SK-N-SH (cell line): ENCODE measurements at regions not wholly inside any gene's neighbourhood (a gene's known extent, or its start where the extent isn't known, plus 50 kb on each side); places are given as distances from the start of the nearest gene placed in this dataset.

Experiments
- CTCF ChIA-PET: fragments of 300-600, 350-600 bp; formaldehyde crosslinking; extraction: SDS; loops from one replicate; lab custom pipeline; 2021; lab: Yijun Ruan, JAX
- POLR2A ChIA-PET: fragments of 350-600 bp; sonication (Branson Sonifier 250); formaldehyde crosslinking; extraction: SDS; loops from one replicate; lab custom pipeline; 2020; ENCODE audit warnings: antibody characterized with exemption, inconsistent platforms; lab: Yijun Ruan, JAX
- DNase-seq: peaks from one replicate; pipeline ENCODE4 v3.0.0; 2012
- H2AFZ ChIP-seq: fragments of 200-600 bp; sonication (generic); 2 replicates; pipeline ENCODE4 v1.8.1; 2016; ENCODE audit warnings: antibody characterized with exemption, mild to moderate bottlenecking, low read depth
- H3F3A ChIP-seq: fragments of 200-600 bp; sonication (generic); replicated peaks from 2 replicates; pipeline ENCODE3; 2016; ENCODE audit warnings: antibody characterized with exemption, mild to moderate bottlenecking; ENCODE audit not compliant: insufficient read depth
- H3K27ac ChIP-seq, 2 experiments: fragments of 200-500 bp in 1 of 2; fragments of 200-600 bp in 1 of 2; sonication (Bioruptor generic) in 1 of 2; sonication (generic), shearing (Covaris generic) in 1 of 2; 2 replicates each; pipeline versions ENCODE4 v1.5.1 to v1.6.1; 2014 to 2016; ENCODE audit warnings: low read depth in 2 of 2, inconsistent platforms in 1 of 2, low read length in 1 of 2, mild to moderate bottlenecking in 1 of 2, mixed read lengths in 1 of 2
- H3K27me3 ChIP-seq: fragments of 200-600 bp; sonication (generic), shearing (Covaris generic); 2 replicates; pipeline ENCODE4 v1.6.1; 2016; ENCODE audit warnings: mixed run types; ENCODE audit not compliant: insufficient read depth
- H3K36me3 ChIP-seq, 2 experiments: fragments of 200-500 bp in 1 of 2; fragments of 200-600 bp in 1 of 2; sonication (Bioruptor generic) in 1 of 2; sonication (generic) in 1 of 2; replicated peaks in 1 of 2; 2 replicates each; pipeline versions ENCODE3 to v1.5.1; 2014 to 2016; ENCODE audit warnings: low read length in 1 of 2, mild to moderate bottlenecking in 1 of 2; ENCODE audit not compliant: insufficient read depth in 2 of 2, control insufficient read depth in 1 of 2
- H3K4me1 ChIP-seq, 2 experiments: fragments of 200-500 bp in 1 of 2; fragments of 200-600 bp in 1 of 2; sonication (Bioruptor generic) in 1 of 2; sonication (generic), shearing (Covaris generic) in 1 of 2; 2 replicates each; pipeline versions ENCODE4 v1.5.1 to v1.6.1; 2014 to 2016; ENCODE audit warnings: low read depth in 1 of 2, low read length in 1 of 2, mixed run types in 1 of 2; ENCODE audit not compliant: insufficient read depth in 2 of 2, control insufficient read depth in 1 of 2
- H3K4me2 ChIP-seq: fragments of 200-600 bp; sonication (generic), shearing (Covaris generic); 2 replicates; pipeline ENCODE4 v1.6.1; 2017; ENCODE audit warnings: mixed run types
- H3K4me3 ChIP-seq, 2 experiments: fragments of 200-500 bp in 1 of 2; fragments of 200-600 bp in 1 of 2; sonication (Bioruptor generic) in 1 of 2; sonication (generic), shearing (Covaris generic) in 1 of 2; 2 replicates each; pipeline versions ENCODE4 v1.5.1 to v1.8.1; 2014 to 2016; ENCODE audit warnings: low read depth in 2 of 2, inconsistent platforms in 1 of 2, low read length in 1 of 2, mild to moderate bottlenecking in 1 of 2, mixed read lengths in 1 of 2, moderate library complexity in 1 of 2
- H3K79me2 ChIP-seq: fragments of 200-600 bp; sonication (generic); 2 replicates; pipeline ENCODE4 v1.8.1; 2017; ENCODE audit warnings: mild to moderate bottlenecking; ENCODE audit not compliant: insufficient read depth
- H3K9ac ChIP-seq: fragments of 200-600 bp; sonication (generic); 2 replicates; pipeline ENCODE4 v1.6.1; 2017; ENCODE audit warnings: mixed run types
- H3K9me2 ChIP-seq: fragments of 200-600 bp; sonication (generic); 2 replicates; pipeline ENCODE4 v1.6.1; 2017; ENCODE audit warnings: mixed run types
- H3K9me3 ChIP-seq: fragments of 200-600 bp; sonication (generic); 2 replicates; pipeline ENCODE4 v1.6.1; 2017; ENCODE audit warnings: mixed run types, mild to moderate bottlenecking, moderate library complexity
- H4K20me1 ChIP-seq: fragments of 200-600 bp; sonication (generic); 2 replicates; pipeline ENCODE4 v1.6.1; 2017; ENCODE audit warnings: mild to moderate bottlenecking, mixed run types; ENCODE audit not compliant: insufficient read depth
- CHD2 ChIP-seq: fragments of 150-350 bp; IDR thresholded peaks from 2 replicates; pipeline ENCODE4 v1.6.1; 2018; ENCODE audit warnings: low read length; ENCODE audit not compliant: partially characterized antibody
- ELF1 ChIP-seq: IDR thresholded peaks from 2 replicates; pipeline ENCODE4 v1.4.0; 2012
- EP300 ChIP-seq, 2 experiments: IDR thresholded peaks; 2 replicates each; pipeline versions ENCODE4 v1.4.0 to v1.6.1; 2012; ENCODE audit warnings: borderline replicate concordance in 1 of 2, low read depth in 1 of 2, low read length in 1 of 2
- FOXJ3 ChIP-seq: sonication (generic); formaldehyde crosslinking; IDR thresholded peaks from 2 replicates; pipeline ENCODE4 v1.5.1; 2020; ENCODE audit warnings: mild to moderate bottlenecking, missing genetic modification reagents
- FOXM1 ChIP-seq: IDR thresholded peaks from 2 replicates; pipeline ENCODE4 v1.4.0; 2012; ENCODE audit warnings: low read depth, mild to moderate bottlenecking
- GABPA ChIP-seq: IDR thresholded peaks from 2 replicates; pipeline ENCODE4 v1.4.0; 2012; ENCODE audit warnings: low read depth, mild to moderate bottlenecking
- MXI1 ChIP-seq: IDR thresholded peaks from 2 replicates; pipeline ENCODE4 v1.6.1; 2012; ENCODE audit warnings: mild to moderate bottlenecking, low read depth, low read length, improper control_type of control experiment
- NFIC ChIP-seq: IDR thresholded peaks from 2 replicates; pipeline ENCODE4 v1.4.0; 2012; ENCODE audit warnings: borderline replicate concordance
- TAF1 ChIP-seq: IDR thresholded peaks from 2 replicates; pipeline ENCODE4 v1.6.1; 2012; ENCODE audit warnings: low read depth, mild to moderate bottlenecking, low read length, moderate library complexity, borderline replicate concordance
- YY1 ChIP-seq: IDR thresholded peaks from 2 replicates; pipeline ENCODE4 v1.4.0; 2012; ENCODE audit warnings: low read depth, mild to moderate bottlenecking
- TF ChIP-seq, protein P1 (sequence below): IDR thresholded peaks from 2 replicates; pipeline ENCODE4 v1.6.1; 2012; ENCODE audit warnings: mild to moderate bottlenecking, low read depth, low read length, moderate library complexity
- TF ChIP-seq, protein P2 (sequence below): IDR thresholded peaks from 2 replicates; pipeline ENCODE4 v1.4.0; 2012; ENCODE audit warnings: low read depth
- TF ChIP-seq, protein P3 (sequence below): IDR thresholded peaks from 2 replicates; pipeline ENCODE4 v1.4.0; 2012; ENCODE audit warnings: low read depth, borderline replicate concordance
- TF ChIP-seq, protein P4 (sequence below): fragments of 150-350 bp; IDR thresholded peaks from 2 replicates; pipeline ENCODE4 v1.6.1; 2016; ENCODE audit warnings: mild to moderate bottlenecking, low read depth, low read length
- TF ChIP-seq, protein P5 (sequence below): fragments of 150-350 bp; IDR thresholded peaks from 2 replicates; pipeline ENCODE4 v1.6.1; 2017; ENCODE audit warnings: antibody characterized with exemption, low read length, low read depth, borderline replicate concordance
- TF ChIP-seq, protein P6 (sequence below): IDR thresholded peaks from 2 replicates; pipeline ENCODE4 v1.4.0; 2012; ENCODE audit warnings: low read depth, borderline replicate concordance

DNA sequence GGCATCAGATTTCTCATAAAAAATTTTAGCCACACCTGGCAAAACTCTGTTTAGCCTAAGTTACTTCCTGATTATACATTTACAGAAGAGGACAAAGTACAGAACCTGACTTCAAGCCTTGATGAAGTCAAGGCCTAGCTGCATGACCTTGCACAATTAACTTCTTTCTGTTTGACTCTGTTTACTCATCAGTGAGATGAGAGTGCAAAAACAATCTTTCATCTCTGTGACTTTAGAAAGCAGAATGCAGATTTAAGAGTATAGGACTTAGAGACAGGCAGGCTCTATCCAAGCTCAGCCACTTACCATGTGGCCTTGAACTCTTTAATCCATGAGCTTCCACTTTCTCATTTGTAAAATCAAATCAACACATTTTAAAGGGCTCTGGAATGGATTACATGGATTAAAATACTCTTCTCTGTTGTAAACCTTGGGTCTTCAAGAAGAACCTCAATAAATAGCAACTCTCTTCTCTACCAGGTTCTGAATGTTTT, 1178.9 kb downstream of the FLRT2 start (continued):
- TF ChIP-seq, protein P1, sequence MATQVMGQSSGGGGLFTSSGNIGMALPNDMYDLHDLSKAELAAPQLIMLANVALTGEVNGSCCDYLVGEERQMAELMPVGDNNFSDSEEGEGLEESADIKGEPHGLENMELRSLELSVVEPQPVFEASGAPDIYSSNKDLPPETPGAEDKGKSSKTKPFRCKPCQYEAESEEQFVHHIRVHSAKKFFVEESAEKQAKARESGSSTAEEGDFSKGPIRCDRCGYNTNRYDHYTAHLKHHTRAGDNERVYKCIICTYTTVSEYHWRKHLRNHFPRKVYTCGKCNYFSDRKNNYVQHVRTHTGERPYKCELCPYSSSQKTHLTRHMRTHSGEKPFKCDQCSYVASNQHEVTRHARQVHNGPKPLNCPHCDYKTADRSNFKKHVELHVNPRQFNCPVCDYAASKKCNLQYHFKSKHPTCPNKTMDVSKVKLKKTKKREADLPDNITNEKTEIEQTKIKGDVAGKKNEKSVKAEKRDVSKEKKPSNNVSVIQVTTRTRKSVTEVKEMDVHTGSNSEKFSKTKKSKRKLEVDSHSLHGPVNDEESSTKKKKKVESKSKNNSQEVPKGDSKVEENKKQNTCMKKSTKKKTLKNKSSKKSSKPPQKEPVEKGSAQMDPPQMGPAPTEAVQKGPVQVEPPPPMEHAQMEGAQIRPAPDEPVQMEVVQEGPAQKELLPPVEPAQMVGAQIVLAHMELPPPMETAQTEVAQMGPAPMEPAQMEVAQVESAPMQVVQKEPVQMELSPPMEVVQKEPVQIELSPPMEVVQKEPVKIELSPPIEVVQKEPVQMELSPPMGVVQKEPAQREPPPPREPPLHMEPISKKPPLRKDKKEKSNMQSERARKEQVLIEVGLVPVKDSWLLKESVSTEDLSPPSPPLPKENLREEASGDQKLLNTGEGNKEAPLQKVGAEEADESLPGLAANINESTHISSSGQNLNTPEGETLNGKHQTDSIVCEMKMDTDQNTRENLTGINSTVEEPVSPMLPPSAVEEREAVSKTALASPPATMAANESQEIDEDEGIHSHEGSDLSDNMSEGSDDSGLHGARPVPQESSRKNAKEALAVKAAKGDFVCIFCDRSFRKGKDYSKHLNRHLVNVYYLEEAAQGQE = no peak
- TF ChIP-seq CHD2 (no peak), GABPA (no peak)
- TF ChIP-seq, protein P2, sequence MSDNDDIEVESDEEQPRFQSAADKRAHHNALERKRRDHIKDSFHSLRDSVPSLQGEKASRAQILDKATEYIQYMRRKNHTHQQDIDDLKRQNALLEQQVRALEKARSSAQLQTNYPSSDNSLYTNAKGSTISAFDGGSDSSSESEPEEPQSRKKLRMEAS = no peak

DNA sequence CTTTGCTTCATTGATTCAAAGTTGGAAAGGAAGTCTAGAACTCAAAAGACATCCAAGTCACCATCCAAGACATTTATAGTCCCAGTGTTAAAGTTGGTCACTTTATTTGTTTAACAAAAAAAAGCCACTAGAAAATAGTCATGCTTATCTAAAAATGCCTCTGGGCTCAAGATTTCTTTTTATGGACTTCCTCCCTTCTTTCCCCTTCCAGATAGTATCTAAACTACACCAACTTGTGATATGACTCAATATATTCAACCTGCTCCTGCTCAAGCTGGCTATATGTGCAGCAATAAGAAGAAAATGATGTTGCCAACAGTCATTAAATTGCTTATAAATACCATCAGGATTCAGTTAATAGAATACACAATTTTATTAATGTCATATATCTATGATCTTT, 1177.1 kb downstream of the FLRT2 start:
- Histone ChIP-seq H3K79me2 (no peaks in the 10 kb centered on the region), H4K20me1 (no peaks in the 10 kb centered on the region), H2AFZ (no peak overlapping the region), H3K27ac (no peak overlapping the region), H3K9me3 (no peaks in the 10 kb centered on the region), H3K36me3 (no peaks in the 10 kb centered on the region), H3K4me3 (no peak overlapping the region), H3K9ac (no peak overlapping the region), H3K4me2 (no peak overlapping the region), H3K9me2 (no peaks in the 10 kb centered on the region), H3K27me3 (no peaks in the 10 kb centered on the region), H3F3A (no peaks in the 10 kb centered on the region), H3K4me1 (no peaks in the 10 kb centered on the region)
- TF ChIP-seq YY1 = no peak
- TF ChIP-seq TAF1 = no peak
- TF ChIP-seq, protein P3, sequence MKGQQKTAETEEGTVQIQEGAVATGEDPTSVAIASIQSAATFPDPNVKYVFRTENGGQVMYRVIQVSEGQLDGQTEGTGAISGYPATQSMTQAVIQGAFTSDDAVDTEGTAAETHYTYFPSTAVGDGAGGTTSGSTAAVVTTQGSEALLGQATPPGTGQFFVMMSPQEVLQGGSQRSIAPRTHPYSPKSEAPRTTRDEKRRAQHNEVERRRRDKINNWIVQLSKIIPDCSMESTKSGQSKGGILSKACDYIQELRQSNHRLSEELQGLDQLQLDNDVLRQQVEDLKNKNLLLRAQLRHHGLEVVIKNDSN = no peak
- TF ChIP-seq, protein P2 = no peak
- no peak for TF ChIP-seq MXI1
- no peak for TF ChIP-seq NFIC
- TF ChIP-seq CHD2 = no peak
- TF ChIP-seq, protein P4, sequence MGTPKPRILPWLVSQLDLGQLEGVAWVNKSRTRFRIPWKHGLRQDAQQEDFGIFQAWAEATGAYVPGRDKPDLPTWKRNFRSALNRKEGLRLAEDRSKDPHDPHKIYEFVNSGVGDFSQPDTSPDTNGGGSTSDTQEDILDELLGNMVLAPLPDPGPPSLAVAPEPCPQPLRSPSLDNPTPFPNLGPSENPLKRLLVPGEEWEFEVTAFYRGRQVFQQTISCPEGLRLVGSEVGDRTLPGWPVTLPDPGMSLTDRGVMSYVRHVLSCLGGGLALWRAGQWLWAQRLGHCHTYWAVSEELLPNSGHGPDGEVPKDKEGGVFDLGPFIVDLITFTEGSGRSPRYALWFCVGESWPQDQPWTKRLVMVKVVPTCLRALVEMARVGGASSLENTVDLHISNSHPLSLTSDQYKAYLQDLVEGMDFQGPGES = no peak
- no peak for TF ChIP-seq FOXM1
- no peak for TF ChIP-seq FOXJ3 (CRISPR knock-in tag)
- TF ChIP-seq EP300 (IDR thresholded peaks at IDR 0.05; ENCODE audit: borderline replicate concordance in 1 of 2, low read depth in 1 of 2, low read length in 1 of 2) = no peak
- TF ChIP-seq, protein P5, sequence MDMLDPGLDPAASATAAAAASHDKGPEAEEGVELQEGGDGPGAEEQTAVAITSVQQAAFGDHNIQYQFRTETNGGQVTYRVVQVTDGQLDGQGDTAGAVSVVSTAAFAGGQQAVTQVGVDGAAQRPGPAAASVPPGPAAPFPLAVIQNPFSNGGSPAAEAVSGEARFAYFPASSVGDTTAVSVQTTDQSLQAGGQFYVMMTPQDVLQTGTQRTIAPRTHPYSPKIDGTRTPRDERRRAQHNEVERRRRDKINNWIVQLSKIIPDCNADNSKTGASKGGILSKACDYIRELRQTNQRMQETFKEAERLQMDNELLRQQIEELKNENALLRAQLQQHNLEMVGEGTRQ = no peak
- TF ChIP-seq, protein P6, sequence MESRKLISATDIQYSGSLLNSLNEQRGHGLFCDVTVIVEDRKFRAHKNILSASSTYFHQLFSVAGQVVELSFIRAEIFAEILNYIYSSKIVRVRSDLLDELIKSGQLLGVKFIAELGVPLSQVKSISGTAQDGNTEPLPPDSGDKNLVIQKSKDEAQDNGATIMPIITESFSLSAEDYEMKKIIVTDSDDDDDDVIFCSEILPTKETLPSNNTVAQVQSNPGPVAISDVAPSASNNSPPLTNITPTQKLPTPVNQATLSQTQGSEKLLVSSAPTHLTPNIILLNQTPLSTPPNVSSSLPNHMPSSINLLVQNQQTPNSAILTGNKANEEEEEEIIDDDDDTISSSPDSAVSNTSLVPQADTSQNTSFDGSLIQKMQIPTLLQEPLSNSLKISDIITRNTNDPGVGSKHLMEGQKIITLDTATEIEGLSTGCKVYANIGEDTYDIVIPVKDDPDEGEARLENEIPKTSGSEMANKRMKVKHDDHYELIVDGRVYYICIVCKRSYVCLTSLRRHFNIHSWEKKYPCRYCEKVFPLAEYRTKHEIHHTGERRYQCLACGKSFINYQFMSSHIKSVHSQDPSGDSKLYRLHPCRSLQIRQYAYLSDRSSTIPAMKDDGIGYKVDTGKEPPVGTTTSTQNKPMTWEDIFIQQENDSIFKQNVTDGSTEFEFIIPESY = no peak
- TF ChIP-seq ELF1 = no peak
- ChIA-PET POLR2A (no interaction called here), CTCF (no interaction called here)
- DNase-seq = no peak
